ENCODE measurements at regions not wholly inside any gene's neighbourhood (a gene's known extent, or its start where the extent isn't known, plus 50 kb on each side); places are given as distances from the start of the nearest gene placed in this dataset.

DNA sequence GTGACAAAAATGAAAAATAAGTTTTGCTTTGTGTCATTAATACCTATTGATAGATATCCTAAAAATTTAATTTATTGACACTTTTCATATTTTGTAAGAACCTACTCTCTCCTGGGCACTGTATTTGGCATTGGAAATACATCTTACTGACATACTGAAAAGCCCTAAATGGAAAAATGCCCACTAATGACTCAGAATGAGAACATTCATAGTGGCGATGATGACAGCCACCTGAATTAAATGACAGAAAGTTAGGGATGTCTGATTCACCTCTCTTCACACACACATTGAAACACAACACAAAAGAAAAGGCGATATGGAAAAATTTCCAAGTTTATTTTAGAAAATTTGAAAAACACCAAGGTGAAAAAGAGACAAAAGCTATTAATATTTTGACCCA, 992.3 kb downstream of the STPG2 start:
- no peak overlapping the region for H3K27ac ChIP-seq (ENCODE audit: control insufficient read depth, insufficient read depth, low read length)
- DNase-seq (ENCODE audit: low read depth, low spot score) (no peak), FAIRE-seq (no peak)
- no peak overlapping the region for H3K4me2 ChIP-seq (ENCODE audit: control insufficient read depth, extremely low read depth, insufficient read depth, low read depth, low read length)
- no peaks in the 10 kb centered on the region for H3K9me1 ChIP-seq (ENCODE audit: control insufficient read depth, extremely low read depth, insufficient read depth, low read length)
- dilution Hi-C loops (cut with MboI; ENCODE audit: extremely low pct_ligation_motif_present, low sequenced_read_pairs): no loop called here
- no peaks in the 10 kb centered on the region for H3K36me3 ChIP-seq (ENCODE audit: control insufficient read depth in 2 of 2, extremely low read depth in 1 of 2, insufficient read depth in 2 of 2, low read length in 2 of 2)
- H2AFZ ChIP-seq (ENCODE audit: control insufficient read depth, low read length): no peak overlapping the region
- TF ChIP-seq, protein P1, sequence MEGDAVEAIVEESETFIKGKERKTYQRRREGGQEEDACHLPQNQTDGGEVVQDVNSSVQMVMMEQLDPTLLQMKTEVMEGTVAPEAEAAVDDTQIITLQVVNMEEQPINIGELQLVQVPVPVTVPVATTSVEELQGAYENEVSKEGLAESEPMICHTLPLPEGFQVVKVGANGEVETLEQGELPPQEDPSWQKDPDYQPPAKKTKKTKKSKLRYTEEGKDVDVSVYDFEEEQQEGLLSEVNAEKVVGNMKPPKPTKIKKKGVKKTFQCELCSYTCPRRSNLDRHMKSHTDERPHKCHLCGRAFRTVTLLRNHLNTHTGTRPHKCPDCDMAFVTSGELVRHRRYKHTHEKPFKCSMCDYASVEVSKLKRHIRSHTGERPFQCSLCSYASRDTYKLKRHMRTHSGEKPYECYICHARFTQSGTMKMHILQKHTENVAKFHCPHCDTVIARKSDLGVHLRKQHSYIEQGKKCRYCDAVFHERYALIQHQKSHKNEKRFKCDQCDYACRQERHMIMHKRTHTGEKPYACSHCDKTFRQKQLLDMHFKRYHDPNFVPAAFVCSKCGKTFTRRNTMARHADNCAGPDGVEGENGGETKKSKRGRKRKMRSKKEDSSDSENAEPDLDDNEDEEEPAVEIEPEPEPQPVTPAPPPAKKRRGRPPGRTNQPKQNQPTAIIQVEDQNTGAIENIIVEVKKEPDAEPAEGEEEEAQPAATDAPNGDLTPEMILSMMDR (optimal IDR thresholded peaks at IDR 0.05 in 1 of 3, IDR thresholded peaks at IDR 0.05 in 1 of 3, conservative IDR thresholded peaks at IDR 0.05 in 1 of 3; ENCODE audit: extremely low read depth in 1 of 3, insufficient read depth in 2 of 3, low read length in 3 of 3): no peak
- TF ChIP-seq EZH2 (IDR thresholded peaks at IDR 0.05; ENCODE audit: low read length): no peak
- no peaks in the 10 kb centered on the region for H3K9me3 ChIP-seq (ENCODE audit: control insufficient read depth, low read depth, low read length)
- no peak overlapping the region for H3K4me3 ChIP-seq (ENCODE audit: control insufficient read depth in 2 of 3, extremely low read depth in 1 of 3, insufficient read depth in 2 of 3, low read depth in 1 of 3, low read length in 3 of 3)
- H4K20me1 ChIP-seq (ENCODE audit: control insufficient read depth, extremely low read depth, insufficient read depth, low read length): no peaks in the 10 kb centered on the region
- no peaks in the 10 kb centered on the region for H3K27me3 ChIP-seq (ENCODE audit: control insufficient read depth, extremely low read depth, insufficient read depth, low read length)
- H3K9ac ChIP-seq (ENCODE audit: control insufficient read depth, extremely low read depth, insufficient read depth, low read length): no peak overlapping the region
- H3K4me1 ChIP-seq (ENCODE audit: control insufficient read depth, extremely low read depth, insufficient read depth, low read length): no peaks in the 10 kb centered on the region
- no peaks in the 10 kb centered on the region for H3K79me2 ChIP-seq (ENCODE audit: control insufficient read depth, insufficient read depth, low read length)

DNA sequence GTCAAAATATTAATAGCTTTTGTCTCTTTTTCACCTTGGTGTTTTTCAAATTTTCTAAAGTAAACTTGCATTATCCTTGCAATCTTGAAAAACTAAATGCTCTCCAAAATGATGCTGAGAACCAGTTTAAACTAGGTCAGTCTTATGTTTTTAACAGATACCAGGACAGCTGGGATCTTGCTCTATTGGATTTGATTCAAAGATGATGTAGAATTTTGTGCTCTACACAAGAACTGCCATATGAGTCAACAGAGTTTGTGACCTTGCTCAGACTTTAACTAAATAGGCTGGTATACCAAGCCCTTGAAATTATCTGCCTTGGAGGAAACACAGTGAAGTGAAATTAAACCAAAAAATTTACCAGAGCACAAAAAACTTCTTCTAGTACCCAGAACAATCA, 991.1 kb downstream of the STPG2 start:
- DNase-seq (ENCODE audit: low read depth, low spot score) (no peak), FAIRE-seq (no peak)
- Histone ChIP-seq H3K36me3 (ENCODE audit: control insufficient read depth in 2 of 2, extremely low read depth in 1 of 2, insufficient read depth in 2 of 2, low read length in 2 of 2) (no peaks in the 10 kb centered on the region), H4K20me1 (ENCODE audit: control insufficient read depth, extremely low read depth, insufficient read depth, low read length) (no peaks in the 10 kb centered on the region), H3K4me3 (ENCODE audit: control insufficient read depth in 2 of 3, extremely low read depth in 1 of 3, insufficient read depth in 2 of 3, low read depth in 1 of 3, low read length in 3 of 3) (no peak overlapping the region), H3K9me3 (ENCODE audit: control insufficient read depth, low read depth, low read length) (no peaks in the 10 kb centered on the region), H3K27me3 (ENCODE audit: control insufficient read depth, extremely low read depth, insufficient read depth, low read length) (no peaks in the 10 kb centered on the region), H3K9ac (ENCODE audit: control insufficient read depth, extremely low read depth, insufficient read depth, low read length) (no peak overlapping the region), H2AFZ (ENCODE audit: control insufficient read depth, low read length) (no peak overlapping the region), H3K27ac (ENCODE audit: control insufficient read depth, insufficient read depth, low read length) (no peak overlapping the region), H3K4me1 (ENCODE audit: control insufficient read depth, extremely low read depth, insufficient read depth, low read length) (no peaks in the 10 kb centered on the region), H3K79me2 (ENCODE audit: control insufficient read depth, insufficient read depth, low read length) (no peaks in the 10 kb centered on the region), H3K9me1 (ENCODE audit: control insufficient read depth, extremely low read depth, insufficient read depth, low read length) (no peaks in the 10 kb centered on the region), H3K4me2 (ENCODE audit: control insufficient read depth, extremely low read depth, insufficient read depth, low read depth, low read length) (no peak overlapping the region)
- TF ChIP-seq EZH2 (IDR thresholded peaks at IDR 0.05; ENCODE audit: low read length): no peak
- dilution Hi-C loops (cut with MboI; ENCODE audit: extremely low pct_ligation_motif_present, low sequenced_read_pairs): no loop called here

DNA sequence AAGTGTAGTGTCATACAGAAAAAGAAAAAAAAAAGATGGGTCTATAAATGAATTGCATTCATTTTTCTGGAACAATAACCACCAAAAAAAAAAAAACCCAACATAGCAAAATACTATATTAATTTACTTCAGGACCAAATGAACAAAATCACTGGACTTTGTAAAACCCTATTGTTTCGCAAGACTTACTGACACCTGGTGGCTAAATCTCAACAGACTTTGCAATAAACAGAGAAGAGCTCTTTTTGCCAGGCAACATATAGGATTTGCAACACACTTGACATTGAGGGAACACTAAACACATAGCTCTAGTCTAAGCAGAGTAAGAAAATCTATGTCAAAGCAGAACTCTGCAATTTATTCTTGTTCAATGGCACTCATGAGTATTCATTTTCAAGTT, 990.2 kb downstream of the STPG2 start:
- Histone ChIP-seq H3K27me3 (ENCODE audit: control insufficient read depth, extremely low read depth, insufficient read depth, low read length) (no peaks in the 10 kb centered on the region), H3K36me3 (ENCODE audit: control insufficient read depth in 2 of 2, extremely low read depth in 1 of 2, insufficient read depth in 2 of 2, low read length in 2 of 2) (no peaks in the 10 kb centered on the region), H3K9me1 (ENCODE audit: control insufficient read depth, extremely low read depth, insufficient read depth, low read length) (no peaks in the 10 kb centered on the region), H3K4me3 (ENCODE audit: control insufficient read depth in 2 of 3, extremely low read depth in 1 of 3, insufficient read depth in 2 of 3, low read depth in 1 of 3, low read length in 3 of 3) (no peak overlapping the region), H3K27ac (ENCODE audit: control insufficient read depth, insufficient read depth, low read length) (no peak overlapping the region), H3K9ac (ENCODE audit: control insufficient read depth, extremely low read depth, insufficient read depth, low read length) (no peak overlapping the region), H4K20me1 (ENCODE audit: control insufficient read depth, extremely low read depth, insufficient read depth, low read length) (no peaks in the 10 kb centered on the region), H2AFZ (ENCODE audit: control insufficient read depth, low read length) (no peak overlapping the region), H3K9me3 (ENCODE audit: control insufficient read depth, low read depth, low read length) (no peaks in the 10 kb centered on the region), H3K4me1 (ENCODE audit: control insufficient read depth, extremely low read depth, insufficient read depth, low read length) (no peaks in the 10 kb centered on the region), H3K4me2 (ENCODE audit: control insufficient read depth, extremely low read depth, insufficient read depth, low read depth, low read length) (no peak overlapping the region), H3K79me2 (ENCODE audit: control insufficient read depth, insufficient read depth, low read length) (no peaks in the 10 kb centered on the region)
- DNase-seq (ENCODE audit: low read depth, low spot score) (no peak), FAIRE-seq (no peak)
- dilution Hi-C loops (cut with MboI; ENCODE audit: extremely low pct_ligation_motif_present, low sequenced_read_pairs): no loop called here
- no peak for TF ChIP-seq EZH2 (IDR thresholded peaks at IDR 0.05; ENCODE audit: low read length)
- TF ChIP-seq, protein P1 (optimal IDR thresholded peaks at IDR 0.05 in 1 of 3, IDR thresholded peaks at IDR 0.05 in 1 of 3, conservative IDR thresholded peaks at IDR 0.05 in 1 of 3; ENCODE audit: extremely low read depth in 1 of 3, insufficient read depth in 2 of 3, low read length in 3 of 3): peak in 2 of 3 experiments; percentile 21 to 31

All from keratinocyte (primary cell).